HG02884 (cell line): ENCODE measurements at regions not wholly inside any gene's neighbourhood (a gene's known extent, or its start where the extent isn't known, plus 50 kb on each side); places are given as distances from the start of the nearest gene placed in this dataset.
"Not testable (repeated sequence)": the region's sequence is repeated elsewhere in the genome, so short reads cannot be mapped to it uniquely, and the experiment has no call there.

Experiments
- ATAC-seq: cut with Tn5 transposase; IDR thresholded peaks from one replicate; pipeline ENCODE4 v1.9.1; 2021; ENCODE audit warnings: mild to moderate bottlenecking, moderate library complexity; ENCODE audit not compliant: unreplicated experiment

GRCh38 chr3:16767006-16767405, 117.7 kb upstream of the PLCL2 start:
- ATAC-seq, result no peak

DNA sequence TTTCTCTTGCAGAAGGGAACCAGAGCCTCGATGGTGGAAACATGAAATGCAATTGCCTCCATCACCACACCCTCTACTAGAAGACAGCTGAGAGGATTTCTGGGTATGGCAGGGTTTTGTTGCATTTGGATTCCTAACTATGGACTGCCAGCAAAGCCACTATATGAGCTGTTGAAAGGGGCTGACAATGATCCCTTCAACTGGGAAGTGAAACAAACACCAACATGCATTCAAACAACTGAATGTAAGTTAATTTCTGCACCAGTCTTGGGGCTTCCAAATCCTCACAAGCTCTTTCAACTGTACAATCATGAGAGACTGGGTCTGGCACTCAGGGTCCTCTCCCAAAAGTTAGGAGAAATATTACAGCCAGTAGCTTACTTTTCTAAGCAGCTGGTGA, 116.7 kb upstream of the PLCL2 start:
- ATAC-seq, result no peak

GRCh38 chr3:16768956-16769355, 115.8 kb upstream of the PLCL2 start:
- no peak for ATAC-seq

- no peak for ATAC-seq
Observed at GRCh38 chr3:16769525-16769924, 115.2 kb upstream of the PLCL2 start.

- no peak for ATAC-seq
Observed at GRCh38 chr3:16770021-16770420, 114.7 kb upstream of the PLCL2 start.

DNA sequence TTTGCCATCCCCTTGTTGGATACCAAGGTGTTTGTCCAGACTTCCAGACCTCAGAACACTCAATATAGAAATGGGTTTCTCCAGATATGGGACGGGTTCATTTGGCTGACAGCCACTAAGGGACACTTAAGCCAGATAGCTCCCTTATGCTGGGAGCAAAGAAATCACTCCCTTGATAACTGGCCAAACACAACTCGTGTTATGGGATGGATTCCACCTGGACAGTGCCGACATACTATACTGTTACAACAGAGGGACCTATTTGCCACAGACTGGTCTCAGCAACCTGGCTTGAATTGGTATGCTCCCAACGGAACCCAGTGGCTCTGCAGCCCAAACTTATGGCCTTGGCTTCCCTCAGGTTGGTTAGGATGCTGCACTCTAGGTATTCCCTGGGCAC, 114.0 kb upstream of the PLCL2 start:
- ATAC-seq, result no peak

GRCh38 chr3:16773594-16773993, 111.2 kb upstream of the PLCL2 start:
- ATAC-seq, result not testable (repeated sequence)

DNA sequence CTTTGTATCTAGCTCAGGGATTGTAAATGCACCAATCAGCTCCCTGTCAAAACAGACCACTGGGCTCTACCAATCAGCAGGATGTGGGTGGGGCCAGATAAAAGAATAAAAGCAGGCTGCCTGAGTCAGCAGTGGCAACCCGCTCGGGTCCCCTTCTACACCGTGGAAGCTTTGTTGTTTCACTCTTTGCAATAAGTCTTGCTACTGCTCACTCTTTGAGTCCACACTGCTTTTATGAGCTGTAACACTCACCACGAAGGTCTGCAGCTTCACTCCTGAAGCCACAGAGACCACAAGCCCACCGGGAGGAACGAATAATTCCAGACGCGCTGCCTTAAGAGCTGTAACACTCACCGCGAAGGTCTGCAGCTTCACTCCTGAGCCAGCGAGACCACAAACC, 110.2 kb upstream of the PLCL2 start:
- ATAC-seq, result not testable (repeated sequence)

GRCh38 chr3:16784973-16785372, 99.8 kb upstream of the PLCL2 start:
- no peak for ATAC-seq

- no peak for ATAC-seq
Observed at GRCh38 chr3:16785465-16785864, 99.3 kb upstream of the PLCL2 start.

GRCh38 chr3:16788440-16789056, 96.2 kb upstream of the PLCL2 start:
- ATAC-seq, result no peak

DNA sequence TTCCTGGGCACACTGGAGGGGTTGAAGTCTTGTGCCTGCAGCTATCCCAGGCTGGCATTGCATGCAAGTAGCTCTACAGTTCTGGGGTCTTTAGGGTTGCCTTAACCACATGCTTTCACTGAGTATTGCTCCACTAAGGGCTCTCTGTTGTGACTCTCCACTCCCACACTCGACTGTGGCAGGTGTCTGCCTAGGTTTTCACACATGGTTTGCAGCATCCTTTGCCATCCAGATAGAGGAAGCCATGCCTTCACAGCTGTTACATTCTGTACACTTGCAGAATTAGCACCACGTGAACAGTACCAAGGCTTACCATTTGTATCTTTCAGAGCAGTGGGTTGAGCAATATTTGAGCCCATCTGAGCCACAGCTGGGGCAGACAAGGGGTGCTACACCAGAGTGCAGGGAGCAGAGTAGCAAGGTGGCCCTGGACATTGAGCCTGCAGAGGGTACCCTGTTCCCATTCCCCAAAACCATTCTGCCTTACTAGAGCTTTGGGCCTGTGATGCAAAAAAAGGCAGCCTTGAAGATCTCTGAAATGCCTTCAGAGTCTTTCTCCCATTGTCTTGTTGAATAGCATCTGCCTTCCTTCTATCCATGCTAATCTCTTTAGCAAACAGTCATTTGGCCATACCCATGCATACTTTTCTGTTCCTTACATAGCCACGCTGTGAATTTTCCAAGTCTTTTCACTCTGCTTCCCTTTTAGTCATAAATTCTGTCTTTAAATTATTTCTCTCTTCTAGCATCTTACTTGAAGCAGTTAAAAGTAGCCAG, 95.2 kb upstream of the PLCL2 start:
- ATAC-seq, result no peak

DNA sequence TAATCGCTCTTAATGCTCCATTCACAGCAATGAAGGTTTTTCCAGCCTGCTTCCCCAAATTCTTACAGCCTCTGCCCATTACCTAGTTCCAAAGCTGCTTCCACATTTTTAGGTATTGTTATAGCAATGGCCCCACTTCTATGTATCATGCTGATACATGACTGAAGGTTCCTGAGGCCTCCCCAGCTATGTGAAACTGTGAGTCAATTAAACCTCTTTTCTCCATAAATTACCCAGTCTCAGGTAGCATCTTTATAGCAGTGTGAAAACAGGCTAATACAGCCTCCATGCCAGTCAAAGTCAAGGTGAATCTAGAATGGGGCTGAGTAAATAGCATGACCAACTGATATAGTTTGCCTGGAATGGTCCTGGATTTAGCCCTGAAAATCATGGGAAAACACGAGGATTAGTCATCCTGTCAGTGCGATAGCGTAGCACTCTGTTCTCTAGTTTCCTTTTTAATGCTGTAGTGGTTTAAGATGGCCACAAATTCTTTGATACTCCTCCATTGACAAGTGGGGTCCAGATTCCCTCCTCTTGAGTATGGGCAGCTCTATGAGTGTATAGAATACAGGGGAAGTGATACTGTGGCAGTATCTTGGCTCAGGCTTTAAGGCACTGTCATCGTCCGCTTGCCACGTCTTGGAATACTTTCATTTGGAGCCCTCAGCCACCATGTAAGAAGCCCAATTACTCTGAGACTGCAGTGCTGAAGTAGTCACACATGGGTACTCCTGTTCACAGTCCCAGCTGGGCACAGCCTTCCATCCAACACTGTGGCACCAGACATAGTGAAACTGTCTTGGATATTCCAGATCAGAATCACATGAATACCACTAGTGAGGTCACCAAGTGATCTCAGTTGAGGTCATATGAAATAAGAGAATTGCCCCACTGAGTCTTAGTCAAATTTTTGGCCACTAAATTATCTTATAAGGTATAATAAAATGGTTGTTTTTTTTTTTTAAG, 94.0 kb upstream of the PLCL2 start:
- ATAC-seq, result no peak

GRCh38 chr3:16793321-16793720, 91.4 kb upstream of the PLCL2 start:
- no peak for ATAC-seq

DNA sequence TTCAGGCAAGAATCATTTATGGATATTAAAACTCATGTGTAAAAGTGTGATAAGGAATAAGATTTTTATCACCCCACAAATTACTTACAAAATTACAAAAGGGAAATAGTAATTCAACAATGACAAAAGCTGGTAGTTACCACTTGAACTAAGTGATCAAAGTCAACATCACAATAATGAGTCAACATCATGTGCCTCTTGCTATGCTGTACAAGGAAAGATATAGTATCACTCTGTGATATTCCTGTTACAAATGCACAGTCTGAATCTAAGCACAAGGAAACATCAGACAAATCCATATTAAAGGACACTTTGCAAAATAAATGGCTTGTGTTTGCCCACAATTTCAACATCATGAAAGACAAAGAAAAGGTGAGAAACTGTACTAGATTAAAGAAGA, 90.5 kb upstream of the PLCL2 start:
- ATAC-seq, result no peak

GRCh38 chr3:16795581-16795980, 89.2 kb upstream of the PLCL2 start:
- ATAC-seq, result no peak

GRCh38 chr3:16797831-16798230, 86.9 kb upstream of the PLCL2 start:
- ATAC-seq, result no peak

- ATAC-seq, result no peak
Observed at GRCh38 chr3:16798738-16799137, 86.0 kb upstream of the PLCL2 start.

DNA sequence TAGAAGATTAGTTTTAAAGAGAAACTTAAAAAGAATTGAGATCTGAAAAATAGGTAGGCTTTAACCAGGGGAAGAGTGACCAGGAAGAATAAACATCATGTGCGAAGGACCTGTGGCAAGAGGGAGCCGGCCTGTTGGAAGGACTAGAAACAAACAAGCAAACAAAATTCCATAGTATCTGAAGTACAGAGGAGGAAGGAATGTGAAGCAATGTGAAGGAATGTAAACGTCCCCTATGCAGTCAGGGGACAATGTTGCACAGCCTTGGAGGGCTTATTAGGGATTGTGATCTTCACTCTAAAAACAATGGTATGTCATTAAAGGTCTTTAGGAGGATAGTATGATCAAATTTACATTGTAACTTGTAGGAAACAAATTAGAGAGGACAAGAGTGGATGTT, 84.4 kb upstream of the PLCL2 start:
- ATAC-seq, result no peak

GRCh38 chr3:16801223-16801622, 83.5 kb upstream of the PLCL2 start:
- peak; percentile 38 for ATAC-seq

- ATAC-seq, result no peak
Observed at GRCh38 chr3:16801698-16802097, 83.1 kb upstream of the PLCL2 start.

- peak; percentile 88 for ATAC-seq
Observed at GRCh38 chr3:16802389-16802788, 82.4 kb upstream of the PLCL2 start.
